ENCODE measurements at regions not wholly inside any gene's neighbourhood (a gene's known extent, or its start where the extent isn't known, plus 50 kb on each side); places are given as distances from the start of the nearest gene placed in this dataset.

- Histone ChIP-seq H4K91ac (replicated peaks; ENCODE audit: insufficient read length, low read length) (no peak overlapping the region), H3K23me2 (ENCODE audit: low read depth, low read length) (no peaks in the 10 kb centered on the region), H2BK120ac (replicated peaks; ENCODE audit: low read depth, low read length) (no peak overlapping the region), H2BK5ac (ENCODE audit: low read depth, low read length) (no peak overlapping the region), H3K18ac (ENCODE audit: extremely low read depth, low read length) (no peak overlapping the region), H4K5ac (ENCODE audit: insufficient read length, low read depth, low read length) (no peak overlapping the region), H2BK12ac (ENCODE audit: low read depth, low read length) (no peak overlapping the region), H3K4me1 (replicated peaks in 1 of 4; ENCODE audit: control insufficient read depth in 3 of 4, insufficient read depth in 4 of 4, low read length in 3 of 4) (no peaks in the 10 kb centered on the region; a peak in 1 of 7 replicates), H3K36me3 (ENCODE audit: control insufficient read depth in 2 of 4, insufficient read depth in 4 of 4, low read length in 3 of 4) (no peaks in the 10 kb centered on the region), H4K8ac (ENCODE audit: extremely low read depth, insufficient read depth, low read length) (no peak overlapping the region), H2AK5ac (ENCODE audit: low read depth, low read length) (no peak overlapping the region), H2BK20ac (ENCODE audit: low read length) (no peak overlapping the region), H3K23ac (ENCODE audit: insufficient read length) (no peak overlapping the region), H3K14ac (ENCODE audit: insufficient read length) (no peak overlapping the region), H2BK15ac (ENCODE audit: low read length) (no peak overlapping the region), H3K4ac (replicated peaks; ENCODE audit: insufficient read length, low read depth, low read length) (no peak overlapping the region), H3K56ac (replicated peaks; ENCODE audit: insufficient read length, low read depth, low read length) (no peak overlapping the region), H3K9me3 (ENCODE audit: insufficient read depth in 2 of 2, low read depth in 1 of 2, low read length in 1 of 2) (no peaks in the 10 kb centered on the region), H3K27ac (ENCODE audit: low read depth, low read length) (no peak overlapping the region), H3K4me2 (ENCODE audit: insufficient read depth in 1 of 2, low read depth in 2 of 2, low read length in 2 of 2) (no peak overlapping the region), H3K79me1 (ENCODE audit: low read depth, low read length) (no peaks in the 10 kb centered on the region), H3K27me3 (replicated peaks in 1 of 4; ENCODE audit: control insufficient read depth in 3 of 4, extremely low read depth in 1 of 4, insufficient read depth in 3 of 4, low read length in 3 of 4) (no peaks in the 10 kb centered on the region), H2AFZ (ENCODE audit: low read length) (no peak overlapping the region), H3K4me3 (ENCODE audit: extremely low read depth in 1 of 4, insufficient read depth in 2 of 4, low read depth in 3 of 4, low read length in 4 of 4) (no peak overlapping the region), H4K20me1 (replicated peaks in 1 of 2; ENCODE audit: control insufficient read depth in 1 of 2, insufficient read depth in 2 of 2, low read length in 2 of 2) (no peaks in the 10 kb centered on the region), H3K9ac (replicated peaks in 1 of 4; ENCODE audit: extremely low read depth in 1 of 4, low read depth in 3 of 4, low read length in 3 of 4) (no peak overlapping the region), H3K79me2 (ENCODE audit: control insufficient read depth in 1 of 2, insufficient read depth in 2 of 2, low read length in 2 of 2) (no peaks in the 10 kb centered on the region)
- WGBS, 2 experiments (ENCODE audit: extremely low coverage in 1 of 2, insufficient coverage in 1 of 2, insufficient read length in 1 of 2, insufficient replicate concordance in 2 of 2, low coverage in 1 of 2, low lambda C conversion rate in 2 of 2, missing lambda C conversion rate in 1 of 2) = 90% methylated on average over 3 of the region's 3 CpGs; no CpG with 5 or more reads in 1 of the 2 experiments
- ChIA-PET POLR2A (ENCODE audit: partially characterized antibody) (no interaction called here), CTCF (ENCODE audit: partially characterized antibody) (interaction anchor here (0.5 to 1.5 kb wide), 4 partner anchors 11 to 99 kb away, joined by 3 to 5 read pairs (median 3); no protein-coding TSS in a partner anchor)
- DNase-seq (ENCODE audit: low read depth in 1 of 2, low spot score in 2 of 2) = no peak
- FAIRE-seq = no peak
- TF ChIP-seq TAF1 (IDR thresholded peaks at IDR 0.05; ENCODE audit: low read depth, low read length) = no peak
- no peak for TF ChIP-seq ZNF274 (IDR thresholded peaks at IDR 0.05; ENCODE audit: borderline replicate concordance, extremely low read depth, low read length)
- no peak for TF ChIP-seq BACH1 (IDR thresholded peaks at IDR 0.05; ENCODE audit: low read length)
- TF ChIP-seq CEBPB (IDR thresholded peaks at IDR 0.05; ENCODE audit: low read depth, low read length) = no peak
- no peak for TF ChIP-seq GTF2F1 (IDR thresholded peaks at IDR 0.05; ENCODE audit: borderline replicate concordance, low read depth, low read length)
- no peak for TF ChIP-seq SP1 (IDR thresholded peaks at IDR 0.05; ENCODE audit: low read depth, low read length)
- no peak for TF ChIP-seq GABPA (IDR thresholded peaks at IDR 0.05; ENCODE audit: borderline replicate concordance, insufficient read depth, low read length)
- TF ChIP-seq MAX (IDR thresholded peaks at IDR 0.05) = no peak
These were observed 337.5 kb downstream of the ZSWIM6 start for GRCh38 chr5:61669531-61669930.
